ENCODE measurements at regions not wholly inside any gene's neighbourhood (a gene's known extent, or its start where the extent isn't known, plus 50 kb on each side); places are given as distances from the start of the nearest gene placed in this dataset.

DNA sequence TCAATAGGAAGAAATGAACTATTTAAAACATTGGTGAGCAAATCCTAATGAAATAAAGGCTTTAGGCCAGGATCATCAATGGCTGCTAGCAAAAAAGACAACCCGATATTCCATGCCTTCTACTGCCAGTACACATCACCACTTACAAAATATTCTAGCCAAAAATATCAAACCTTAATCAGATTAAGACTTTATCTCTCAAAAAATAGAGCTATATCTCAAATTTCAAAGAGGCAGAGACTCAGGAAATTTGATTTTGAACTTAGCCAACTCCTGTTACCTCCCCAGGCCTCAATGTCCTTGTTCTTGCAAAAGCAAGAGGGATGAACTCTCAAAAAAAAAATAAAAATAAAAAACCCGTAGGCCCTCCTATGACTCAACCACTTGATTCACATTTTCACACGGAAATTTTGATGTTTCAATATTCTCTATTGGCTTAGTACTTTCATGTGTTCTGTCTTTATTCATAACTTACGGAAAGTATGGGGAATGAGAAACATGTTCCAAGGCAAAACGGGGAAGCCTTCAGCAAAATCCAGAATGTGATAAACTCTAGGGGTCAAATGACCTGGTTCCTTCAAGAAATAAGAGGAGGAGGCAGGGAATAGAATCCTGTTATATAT, 273.3 kb upstream of the ZPLD1 start:
- no peak for TF ChIP-seq SP1 (IDR thresholded peaks at IDR 0.05)
- TF ChIP-seq ZNF384 (IDR thresholded peaks at IDR 0.05) = no peak

All from HEK293T (cell line).